GM18508 (cell line): ENCODE measurements at regions not wholly inside any gene's neighbourhood (a gene's known extent, or its start where the extent isn't known, plus 50 kb on each side); places are given as distances from the start of the nearest gene placed in this dataset.

Experiments used
- ATAC-seq: cut with Tn5 transposase; IDR thresholded peaks from one replicate; pipeline ENCODE4 v1.9.1; 2021; ENCODE audit warnings: moderate number of reproducible peaks; ENCODE audit not compliant: insufficient read depth, unreplicated experiment

- ATAC-seq, result no peak
These were observed 293.3 kb upstream of the TPM1 start for GRCh38 chr15:62749036-62749815.

- ATAC-seq, result no peak
These were observed 292.1 kb upstream of the TPM1 start for GRCh38 chr15:62750471-62750870.

GRCh38 chr15:62752657-62753517, 289.7 kb upstream of the TPM1 start:
- no peak for ATAC-seq

DNA sequence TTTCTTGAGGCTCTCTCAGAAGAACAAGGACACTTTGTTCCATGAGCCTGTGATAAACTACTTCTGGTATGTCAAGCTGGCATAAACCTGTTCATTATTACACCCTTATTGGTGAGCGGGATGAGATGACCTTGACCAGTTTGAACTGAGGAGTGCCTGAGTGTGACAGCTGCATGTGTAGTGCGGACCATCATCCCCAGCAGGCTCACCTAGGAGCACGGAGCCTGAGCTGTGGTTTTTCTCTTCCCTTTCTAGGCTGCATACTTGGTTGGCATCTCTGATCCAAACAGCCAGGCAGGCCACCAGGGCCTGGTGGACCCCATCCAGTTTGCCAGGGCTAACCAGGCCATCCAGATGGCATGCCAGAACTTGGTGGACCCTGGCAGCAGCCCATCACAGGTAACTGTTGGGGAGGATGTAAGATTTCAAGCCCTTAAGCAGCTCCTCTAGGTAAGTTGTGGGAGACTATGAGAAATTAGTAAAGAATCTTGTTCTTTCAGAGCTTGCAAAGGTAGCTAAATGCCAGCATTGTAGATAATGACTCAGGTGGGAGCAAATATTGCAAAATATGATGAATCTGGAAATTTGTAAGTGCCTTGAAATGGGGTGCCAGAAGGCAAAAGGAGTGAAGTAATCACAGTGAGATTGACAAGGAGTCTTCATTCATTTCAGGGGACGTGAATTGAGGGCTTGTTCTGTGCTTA, 288.9 kb upstream of the TPM1 start:
- ATAC-seq, result no peak

DNA sequence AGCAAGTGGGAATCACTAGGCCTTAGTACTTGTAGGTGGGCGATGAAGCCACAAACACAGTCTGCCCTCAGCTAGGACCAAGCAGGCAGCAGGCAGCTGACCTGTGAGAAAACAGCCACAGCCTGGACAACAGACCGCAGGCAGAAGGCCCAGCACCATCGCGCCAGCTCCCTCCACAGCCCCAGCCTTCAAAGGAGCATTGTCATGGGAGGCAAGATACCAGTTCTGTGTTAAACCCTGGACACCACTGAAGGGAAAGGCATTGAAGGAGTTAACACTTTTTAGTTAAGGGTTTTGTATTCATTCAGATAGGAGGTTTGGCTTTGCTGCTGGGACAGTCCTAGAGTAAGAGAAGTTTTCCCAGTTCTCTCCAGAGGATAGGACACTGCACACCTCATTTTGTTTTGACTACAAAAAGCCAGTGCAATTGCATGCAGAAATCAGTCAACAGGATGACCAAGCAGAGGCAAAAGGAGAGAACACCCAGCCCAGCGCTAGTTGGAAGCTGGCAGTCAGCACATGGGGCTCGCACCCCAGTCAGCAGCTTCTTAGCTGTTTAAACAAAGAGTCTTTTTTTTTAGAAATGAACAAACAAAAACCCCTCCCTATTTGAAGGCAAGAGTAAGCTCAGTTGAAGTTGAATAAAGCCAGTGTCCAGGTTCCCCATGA, 286.1 kb upstream of the TPM1 start:
- ATAC-seq, result no peak

- ATAC-seq, result no peak
These were observed 285.6 kb upstream of the TPM1 start for GRCh38 chr15:62756995-62757360.

DNA sequence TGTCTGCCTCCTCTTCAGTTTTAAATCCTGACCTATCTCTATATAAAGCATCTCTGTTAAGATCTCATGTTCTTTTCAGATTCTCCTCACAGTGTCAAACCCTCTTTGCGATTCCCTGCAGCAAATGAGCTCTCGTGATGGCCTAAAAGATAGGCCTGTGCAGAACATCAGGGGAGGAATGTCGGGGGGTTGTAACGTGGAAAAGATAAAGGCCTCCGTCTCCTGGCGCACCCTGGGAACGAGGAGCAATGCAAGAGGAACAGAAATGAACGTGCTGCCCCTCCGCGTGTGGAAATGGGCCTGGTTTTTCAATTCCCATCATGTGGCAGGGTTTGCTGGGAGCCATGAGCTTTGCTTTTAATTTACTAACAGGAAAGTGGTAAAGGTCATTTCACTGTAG, 285.0 kb upstream of the TPM1 start:
- ATAC-seq, result no peak

DNA sequence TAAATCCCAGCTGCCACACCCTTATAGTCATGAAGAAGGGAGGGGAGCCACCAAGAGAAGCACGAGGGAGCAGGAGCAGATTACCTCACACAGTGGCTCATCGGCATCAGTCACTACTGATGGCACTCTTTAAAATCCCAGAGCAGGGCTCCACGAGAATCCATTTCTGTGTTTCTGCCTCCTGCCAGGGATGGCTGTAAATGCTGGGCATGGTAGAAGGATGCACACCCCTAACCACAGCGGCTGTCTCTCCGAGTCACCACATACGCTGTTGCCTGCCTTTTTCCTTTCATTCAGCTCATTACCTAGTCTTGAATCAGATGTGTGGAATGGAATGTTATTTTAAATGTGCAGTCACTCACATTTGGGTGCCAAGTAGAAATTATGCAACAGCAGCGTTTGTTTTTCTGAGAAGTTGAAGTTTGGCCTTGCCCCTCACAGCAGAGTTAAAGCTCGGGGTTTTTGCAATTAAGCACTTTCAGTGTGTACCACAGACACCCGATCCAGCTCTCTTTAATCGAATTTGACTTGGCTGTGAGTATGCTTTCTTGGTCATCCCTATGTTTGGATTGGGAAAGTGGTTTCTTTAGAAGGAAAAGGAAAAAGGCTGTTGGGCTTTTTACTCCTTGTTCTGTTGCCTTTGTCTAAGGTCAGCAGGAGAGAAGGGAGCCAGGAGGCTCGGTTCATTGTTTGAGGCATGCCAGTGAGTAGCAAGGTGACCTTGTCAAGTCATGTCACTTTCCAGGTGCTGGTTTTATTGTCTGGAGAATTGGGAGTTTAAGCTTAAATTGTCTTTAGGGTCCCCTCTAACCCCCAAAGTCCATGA, 284.2 kb upstream of the TPM1 start:
- ATAC-seq, result no peak

GRCh38 chr15:62758952-62759349, 283.6 kb upstream of the TPM1 start:
- ATAC-seq, result no peak

DNA sequence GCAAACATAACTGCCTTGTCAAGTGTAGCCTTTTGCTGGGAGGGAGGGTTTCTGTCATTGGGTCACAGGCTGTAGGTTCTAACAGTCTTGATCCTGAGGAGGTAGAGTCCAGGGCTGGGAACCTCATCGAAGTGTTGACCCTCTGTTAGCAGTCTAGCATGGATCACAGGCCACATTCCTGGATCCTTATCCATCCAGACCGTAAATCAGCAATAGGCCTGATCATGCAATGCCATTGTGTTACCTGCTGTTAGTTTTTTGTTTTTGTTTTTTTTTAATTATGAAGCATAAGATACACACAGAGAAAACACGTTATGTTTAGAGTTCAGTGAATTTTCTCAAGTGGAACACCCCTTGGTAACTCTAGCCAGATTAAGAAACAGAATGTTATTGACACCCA, 282.0 kb upstream of the TPM1 start:
- no peak for ATAC-seq

DNA sequence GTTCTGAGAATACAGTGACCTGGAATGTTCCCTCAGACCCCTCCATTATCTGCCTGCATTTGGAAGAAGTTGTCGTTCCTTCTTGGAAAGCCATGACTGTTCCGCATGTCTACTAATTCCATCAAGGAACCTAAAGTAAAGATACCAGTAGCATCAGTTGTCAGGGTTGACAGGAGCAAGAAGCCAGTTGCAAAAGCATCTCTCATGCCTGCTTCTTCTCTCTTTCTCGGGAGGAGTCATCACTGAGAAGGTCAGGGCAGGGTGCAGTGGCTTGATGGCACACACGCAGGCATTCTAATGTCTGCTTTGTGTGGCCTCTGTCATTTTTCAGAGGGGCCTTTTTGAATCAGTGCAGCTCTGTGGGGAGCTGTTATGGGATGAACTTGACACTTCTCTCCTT, 276.6 kb upstream of the TPM1 start:
- no peak for ATAC-seq

- ATAC-seq, result no peak
These were observed 275.9 kb upstream of the TPM1 start for GRCh38 chr15:62766599-62766998.

- ATAC-seq, result no peak
These were observed 272.9 kb upstream of the TPM1 start for GRCh38 chr15:62769604-62770003.

DNA sequence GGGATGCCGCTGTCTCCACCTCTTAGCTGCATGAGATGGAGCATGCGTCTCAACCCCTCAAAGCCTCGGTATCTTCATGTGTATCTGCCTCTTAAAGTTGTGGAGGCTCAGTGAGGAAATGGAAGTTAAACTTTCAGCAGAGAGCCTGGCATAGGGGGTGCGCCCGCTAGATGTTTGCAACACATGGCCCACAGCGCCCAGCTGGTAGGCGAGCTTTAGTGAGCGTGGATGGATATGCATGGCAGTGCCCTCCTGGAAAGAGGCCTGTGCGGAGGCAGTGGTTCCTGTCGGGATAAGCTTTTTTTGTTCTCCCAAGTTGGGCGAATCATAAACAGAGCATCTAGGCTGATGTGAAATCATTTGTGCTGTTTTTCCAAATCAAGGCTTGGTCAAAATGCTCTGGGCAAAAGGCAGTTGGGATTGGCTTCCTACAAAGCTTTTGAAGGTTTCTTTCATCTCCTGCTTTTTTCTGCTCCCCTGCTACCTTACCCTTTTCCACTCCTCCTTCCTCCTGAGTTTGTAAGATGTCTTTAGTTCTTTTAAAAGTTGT, 272.4 kb upstream of the TPM1 start:
- no peak for ATAC-seq

DNA sequence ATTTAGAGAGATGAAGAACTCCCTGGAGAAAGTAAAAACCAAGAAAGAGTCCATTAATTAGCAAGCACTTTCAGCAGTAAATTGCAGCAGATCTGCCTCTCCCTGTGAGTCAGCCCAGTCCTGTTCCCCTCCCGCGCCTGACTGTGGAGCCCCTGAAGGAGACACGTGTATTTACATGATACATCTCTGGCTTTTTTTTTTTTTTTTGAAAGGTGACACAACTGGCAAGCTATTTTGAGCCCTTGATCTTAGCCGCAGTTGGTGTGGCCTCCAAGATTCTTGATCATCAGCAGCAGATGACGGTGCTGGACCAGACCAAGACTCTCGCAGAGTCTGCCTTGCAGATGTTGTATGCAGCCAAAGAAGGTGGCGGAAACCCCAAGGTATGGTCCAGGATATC, 271.8 kb upstream of the TPM1 start:
- ATAC-seq, result no peak

DNA sequence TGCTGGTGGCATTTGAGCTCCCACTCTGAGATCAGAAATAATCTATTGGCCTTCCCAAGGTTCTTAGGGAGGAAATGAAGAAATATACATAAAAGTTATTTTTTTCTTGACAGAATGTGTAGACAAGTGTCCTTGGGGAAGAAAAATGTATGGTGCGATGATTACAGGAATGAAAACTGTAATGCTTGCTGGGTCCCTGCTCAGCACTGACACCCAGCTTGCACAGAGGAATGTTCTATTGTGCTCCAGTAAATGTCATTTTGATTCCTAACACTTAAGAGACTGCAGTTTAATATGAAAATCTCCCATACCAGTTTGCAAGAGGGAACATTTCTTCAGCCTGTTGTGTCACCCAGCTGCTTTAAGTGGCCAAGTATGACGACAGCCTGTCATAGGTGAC, 271.3 kb upstream of the TPM1 start:
- ATAC-seq, result no peak

GRCh38 chr15:62773369-62774165, 269.0 kb upstream of the TPM1 start:
- no peak for ATAC-seq

DNA sequence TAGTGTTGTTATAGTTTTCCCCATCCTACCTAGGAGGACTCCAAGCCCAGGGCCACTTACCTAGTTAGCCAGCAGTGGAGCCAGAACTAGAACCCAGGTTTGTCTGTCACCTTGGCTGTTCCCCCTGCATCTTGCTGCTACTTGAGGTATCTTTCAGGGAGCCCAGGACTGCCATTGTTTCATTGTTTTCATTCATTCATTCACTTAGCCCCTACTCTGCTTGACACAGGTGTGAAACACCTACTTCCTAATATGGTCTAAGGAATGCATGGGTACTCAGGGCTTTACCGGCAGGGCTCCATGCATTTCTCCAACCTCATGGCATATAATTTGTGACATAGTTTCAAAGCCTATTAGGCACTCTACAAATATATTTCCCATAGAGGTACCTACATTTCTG, 266.6 kb upstream of the TPM1 start:
- no peak for ATAC-seq

DNA sequence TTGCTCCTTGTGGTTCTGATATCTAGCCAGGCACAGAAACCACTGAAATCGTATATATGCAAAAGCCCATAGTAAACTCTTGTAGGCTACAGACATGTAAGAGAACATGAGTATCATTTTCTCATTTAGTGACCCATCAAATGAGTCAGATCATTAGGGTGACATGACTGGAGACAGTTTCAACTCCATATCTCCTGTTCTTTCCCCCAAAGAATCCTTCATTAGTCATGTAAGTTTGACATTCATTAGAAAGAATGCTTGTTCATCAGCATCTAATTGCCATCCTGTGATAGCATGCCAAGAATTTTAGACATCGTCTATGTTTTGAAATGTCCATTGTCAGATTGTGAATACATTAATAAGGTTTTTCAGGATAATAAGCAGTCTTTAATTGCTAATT, 264.9 kb upstream of the TPM1 start:
- no peak for ATAC-seq
